Left hindlimb (tissue), 1 donor: ENCODE measurements at regions not wholly inside any gene's neighbourhood (a gene's known extent, or its start where the extent isn't known, plus 50 kb on each side); places are given as distances from the start of the nearest gene placed in this dataset.
"Not testable (repeated sequence)": the region's sequence is repeated elsewhere in the genome, so short reads cannot be mapped to it uniquely, and the experiment has no call there.

Experiments
- DNase-seq: peaks from one replicate; pipeline ENCODE4 v3.0.0-alpha.2; 2018

DNA sequence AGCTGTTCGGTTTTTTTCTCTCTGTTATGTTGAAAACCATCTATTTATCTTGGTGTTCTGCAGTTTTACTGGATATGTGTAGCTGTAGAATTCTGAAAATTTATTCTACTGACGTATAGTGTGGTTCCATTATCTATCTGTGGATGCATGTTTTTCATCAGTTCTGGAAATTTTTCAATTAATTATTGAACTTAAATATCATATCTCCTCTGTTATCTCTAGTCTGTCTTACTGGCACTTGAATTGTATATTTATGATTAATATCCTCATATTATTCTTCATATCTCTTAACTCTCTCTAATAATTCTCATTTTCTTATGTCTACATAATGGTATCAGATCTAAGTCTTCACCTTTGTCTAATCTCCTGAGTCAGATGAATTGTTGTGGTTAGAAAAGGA is 501.7 kb downstream of the STK39 start:
- no peak for DNase-seq

DNA sequence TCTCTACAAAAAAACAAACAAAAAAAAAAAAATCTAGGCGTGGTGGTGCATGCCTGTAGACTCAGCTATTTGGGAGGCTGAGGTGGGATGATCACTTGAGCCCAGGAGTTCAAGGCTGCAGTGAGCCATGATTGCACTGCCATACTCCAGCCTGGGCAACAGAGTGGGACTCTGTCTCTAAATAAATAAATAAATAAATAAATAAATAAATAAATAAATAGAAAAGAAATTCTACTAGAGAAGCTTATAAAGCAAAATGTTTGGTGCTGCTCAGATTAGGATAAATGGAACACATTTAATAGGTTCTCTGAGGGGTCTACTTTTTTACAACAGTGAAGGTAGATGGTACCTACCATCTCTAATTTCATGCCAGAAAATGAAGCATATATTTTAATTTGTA is 507.5 kb downstream of the STK39 start:
- DNase-seq = not testable (repeated sequence)

- no peak for DNase-seq
Measured at GRCh38 chr2:167733747-167734146, 513.6 kb downstream of the STK39 start.

DNA sequence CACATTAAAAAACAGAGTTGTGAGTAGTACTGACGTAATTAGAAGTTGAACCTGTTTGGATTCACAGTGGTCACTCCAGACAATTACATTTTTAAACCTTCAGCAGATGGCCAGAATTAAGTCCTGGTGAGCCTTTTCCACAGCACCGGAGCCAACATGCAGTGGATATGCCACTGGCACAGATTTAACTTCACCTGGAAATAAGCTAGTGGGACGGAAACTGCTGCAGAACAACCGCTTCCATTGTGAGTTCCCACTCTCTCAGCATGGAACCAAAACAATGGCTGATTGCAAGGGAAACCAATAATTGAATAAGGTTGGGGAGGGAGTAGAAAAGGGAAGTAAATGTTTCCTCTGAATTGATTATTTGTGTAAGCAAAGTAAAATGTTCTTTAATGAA is 515.1 kb downstream of the STK39 start:
- DNase-seq = no peak

- DNase-seq = no peak
Measured at GRCh38 chr2:167729911-167730310, 517.5 kb downstream of the STK39 start.

- no peak for DNase-seq
Measured at GRCh38 chr2:167726788-167727187, 520.6 kb downstream of the STK39 start.

DNA sequence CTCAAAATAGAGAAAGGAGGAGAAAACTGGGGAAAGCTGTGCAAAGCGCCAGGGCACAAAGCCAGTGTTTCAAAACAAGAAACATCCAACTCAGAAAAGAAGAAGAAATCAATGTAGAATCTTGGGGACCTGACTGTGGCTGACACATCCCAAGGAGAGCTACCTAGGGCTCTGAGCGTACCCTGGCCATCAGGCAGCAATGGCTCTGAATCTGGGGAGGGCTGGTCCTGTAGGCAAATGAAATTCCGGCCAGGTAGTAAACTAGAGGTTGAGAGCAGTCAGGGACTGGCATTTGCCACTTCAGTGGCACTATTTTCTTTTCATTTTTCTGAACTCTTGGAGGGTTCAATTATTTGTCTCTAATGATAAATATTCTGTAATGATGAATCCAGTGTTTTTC is 525.8 kb downstream of the STK39 start:
- DNase-seq = no peak

DNA sequence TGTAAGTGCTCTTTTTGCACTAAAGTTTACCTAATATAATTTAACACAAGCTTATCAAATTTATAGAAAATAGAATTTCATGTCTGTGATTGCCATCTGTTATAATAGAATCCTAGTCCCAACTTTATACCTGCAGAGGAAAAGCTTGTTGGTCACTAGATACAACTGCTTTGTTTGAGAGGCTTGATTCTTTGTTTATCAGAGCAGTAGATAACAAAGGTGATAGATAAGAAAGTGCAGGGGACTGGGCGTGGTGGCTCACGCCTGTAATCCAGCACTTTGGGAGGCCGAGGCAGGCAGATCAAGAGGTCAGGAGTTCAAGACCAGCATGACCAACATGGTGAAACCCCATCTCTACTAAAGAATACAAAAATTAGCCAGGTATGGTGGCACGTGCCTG is 528.0 kb downstream of the STK39 start:
- no peak for DNase-seq

DNA sequence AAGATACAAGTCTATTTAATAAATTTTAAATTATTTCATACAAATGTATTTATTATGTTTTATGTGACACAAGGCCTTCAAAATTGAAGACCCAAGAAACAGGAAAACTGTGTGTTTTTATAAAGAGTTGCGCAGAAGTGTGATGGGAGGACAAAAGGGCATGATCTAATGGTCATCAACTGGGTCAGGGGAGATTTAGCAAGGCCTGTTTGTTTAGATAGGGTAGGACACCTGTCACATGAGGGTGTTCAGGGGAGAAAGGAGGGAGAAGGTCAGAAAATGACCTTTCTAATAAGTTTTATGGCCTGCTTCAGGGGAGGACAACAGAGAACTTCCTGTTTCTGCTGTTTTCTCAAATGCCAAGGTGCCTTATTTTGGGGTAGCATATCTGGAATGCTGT is 528.8 kb downstream of the STK39 start:
- DNase-seq = no peak

- no peak for DNase-seq
Measured at GRCh38 chr2:167715932-167716331, 531.5 kb downstream of the STK39 start.

- not testable (repeated sequence) for DNase-seq
Measured at GRCh38 chr2:167715498-167715897, 531.9 kb downstream of the STK39 start.

DNA sequence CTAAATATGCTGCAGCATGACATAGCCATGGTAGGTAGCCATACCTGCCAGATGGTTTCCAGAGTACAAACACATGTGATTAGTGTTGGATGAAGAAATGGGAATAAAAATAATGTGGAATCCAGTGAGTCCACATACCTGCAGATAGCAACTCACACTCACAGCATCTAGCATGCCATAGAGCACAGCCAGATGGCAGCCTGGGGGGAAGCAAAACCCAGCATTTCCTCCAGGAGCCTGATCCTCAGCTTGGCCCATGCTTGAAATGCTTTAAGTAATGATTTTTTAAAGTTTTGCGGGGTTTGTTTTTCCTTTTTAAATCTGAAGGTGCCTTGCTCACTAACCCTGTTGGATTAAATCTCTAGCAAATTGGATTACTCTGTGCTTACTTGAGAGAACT is 535.1 kb downstream of the STK39 start:
- DNase-seq = no peak

GRCh38 chr2:167708998-167709397 is 538.4 kb downstream of the STK39 start:
- DNase-seq = no peak

- no peak for DNase-seq
Measured at GRCh38 chr2:167706800-167707199, 540.6 kb downstream of the STK39 start.

DNA sequence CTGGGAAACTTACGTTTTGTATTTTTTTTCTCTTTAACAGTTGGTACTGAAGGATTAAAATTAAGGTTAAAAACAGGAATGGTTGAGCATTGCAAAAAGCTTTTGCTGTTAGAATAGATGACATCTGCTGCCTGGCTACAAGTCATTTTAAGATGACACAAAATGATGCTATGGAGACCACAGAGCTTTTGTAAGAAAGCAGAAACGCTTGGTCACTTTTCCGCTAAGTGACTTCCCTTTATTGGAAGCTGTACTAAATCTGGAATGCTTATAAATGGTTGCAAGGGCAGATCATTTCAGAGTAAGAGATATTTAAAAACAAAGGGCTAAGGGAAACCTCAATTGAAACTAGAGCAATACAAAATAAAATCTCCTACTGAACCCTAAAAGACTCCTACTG is 544.0 kb downstream of the STK39 start:
- no peak for DNase-seq

DNA sequence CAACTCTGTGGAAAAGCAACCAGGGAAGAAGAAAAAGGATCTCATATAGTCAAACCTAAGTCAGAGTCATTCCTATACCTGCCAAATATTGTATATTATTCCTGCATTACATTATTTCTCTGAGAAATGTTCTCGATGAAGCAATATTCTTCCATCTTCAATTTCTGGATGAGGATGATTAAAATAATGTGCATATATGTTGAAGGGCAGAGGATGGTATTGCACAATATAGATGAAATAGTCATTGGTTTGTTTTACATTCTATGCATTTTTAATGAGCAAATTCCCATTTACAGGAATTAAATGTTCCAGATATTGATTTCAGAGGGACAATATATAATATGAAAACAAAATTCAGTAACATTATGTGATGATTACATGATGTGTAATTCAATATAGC is 545.2 kb downstream of the STK39 start:
- no peak for DNase-seq

- DNase-seq = no peak
Measured at GRCh38 chr2:167701651-167702050, 545.7 kb downstream of the STK39 start.

GRCh38 chr2:167697948-167698347 is 549.4 kb downstream of the STK39 start:
- DNase-seq = no peak

DNA sequence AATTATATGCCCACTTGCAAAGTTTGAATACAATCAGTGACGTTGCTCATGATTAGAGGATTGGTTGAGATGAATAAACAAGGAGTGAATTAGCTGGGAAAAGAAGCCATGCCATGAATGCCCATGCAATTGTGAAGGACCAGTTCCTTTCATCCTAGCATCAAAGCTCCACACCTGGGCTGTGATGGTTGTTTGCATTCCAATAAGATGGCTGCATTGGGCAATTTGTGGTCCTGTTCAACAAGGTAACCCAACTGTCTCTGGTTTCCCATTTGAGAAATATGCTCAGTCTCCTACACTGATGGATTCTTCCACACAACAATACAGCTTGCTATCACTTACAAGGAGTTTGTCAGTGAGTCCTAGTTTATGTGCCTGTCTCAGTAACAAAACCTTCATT is 550.2 kb downstream of the STK39 start:
- no peak for DNase-seq

GRCh38 chr2:167692936-167693335 is 554.5 kb downstream of the STK39 start:
- DNase-seq = no peak

DNA sequence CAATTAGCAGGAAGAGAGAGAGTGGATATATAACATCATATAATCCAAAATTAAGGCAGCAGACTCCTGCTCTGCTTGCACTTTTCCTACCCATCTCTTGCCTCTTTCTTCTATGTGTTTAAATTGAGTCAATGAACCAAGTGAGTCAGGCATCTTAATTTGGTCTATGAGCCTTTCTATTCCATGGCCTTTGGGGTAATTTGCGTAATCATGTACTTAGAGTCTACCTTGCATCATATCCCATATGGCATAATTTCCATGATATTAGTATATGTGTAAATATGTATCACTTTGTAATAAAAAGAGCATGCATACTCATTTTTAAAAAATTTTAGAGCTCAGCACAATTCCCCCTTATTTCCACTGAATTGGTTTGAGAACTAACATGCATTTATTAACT is 555.2 kb downstream of the STK39 start:
- DNase-seq = no peak

DNA sequence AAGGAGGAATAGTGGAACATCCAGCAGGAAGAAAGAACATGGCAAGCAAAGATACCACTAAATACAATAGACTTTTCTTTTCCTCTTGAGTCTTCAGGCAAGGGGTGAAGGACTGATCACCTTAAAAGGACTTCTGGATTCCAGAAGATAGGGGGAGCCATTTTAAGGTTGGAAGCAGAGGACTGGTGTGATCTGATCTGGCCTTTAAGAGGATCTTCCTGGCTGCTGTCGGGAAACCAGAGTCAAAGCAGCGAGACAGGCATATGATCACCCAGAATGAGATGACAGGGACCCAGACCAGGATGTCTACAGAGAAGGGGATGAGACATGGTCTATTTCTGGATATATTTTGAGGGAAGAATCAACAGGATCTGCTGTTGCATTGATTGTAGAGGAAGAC is 558.0 kb downstream of the STK39 start:
- DNase-seq = no peak

GRCh38 chr2:167686691-167687090 is 560.7 kb downstream of the STK39 start:
- DNase-seq = no peak

DNA sequence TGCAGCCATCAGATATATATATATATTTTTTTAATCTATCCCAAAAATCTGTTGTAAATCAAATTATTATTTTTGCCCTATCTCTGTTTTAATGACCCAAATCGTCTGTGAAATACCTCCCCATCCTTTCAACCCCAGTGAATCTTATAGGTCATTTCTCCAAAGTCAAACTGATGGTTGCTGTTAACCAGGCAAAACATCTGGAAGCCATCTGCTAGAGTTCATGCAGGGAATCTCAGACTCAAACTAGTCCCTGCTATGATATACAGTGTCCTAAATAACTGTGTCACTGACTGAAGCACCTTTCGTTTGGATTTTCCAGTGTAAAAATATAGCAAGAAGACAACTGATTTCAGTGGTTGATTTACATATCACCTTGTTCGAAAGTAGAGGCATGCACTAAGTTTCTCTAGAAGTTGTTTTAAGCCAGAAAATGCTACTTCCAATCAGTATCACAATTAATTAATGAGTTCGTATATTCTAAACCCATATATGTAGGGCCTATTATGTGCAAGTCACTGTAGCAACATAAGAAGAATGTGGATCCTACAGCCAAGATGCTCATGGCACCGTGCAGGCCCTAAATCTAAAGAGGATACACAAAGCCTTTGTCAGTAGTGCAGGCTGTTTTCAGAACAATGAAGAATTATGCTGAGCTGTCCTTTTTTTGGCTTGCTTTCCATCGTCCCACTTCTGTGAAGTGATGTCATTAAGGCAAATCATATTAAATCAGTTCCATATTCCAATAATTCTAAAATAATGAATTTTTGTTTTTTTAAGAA is 566.0 kb downstream of the STK39 start:
- no peak for DNase-seq

DNA sequence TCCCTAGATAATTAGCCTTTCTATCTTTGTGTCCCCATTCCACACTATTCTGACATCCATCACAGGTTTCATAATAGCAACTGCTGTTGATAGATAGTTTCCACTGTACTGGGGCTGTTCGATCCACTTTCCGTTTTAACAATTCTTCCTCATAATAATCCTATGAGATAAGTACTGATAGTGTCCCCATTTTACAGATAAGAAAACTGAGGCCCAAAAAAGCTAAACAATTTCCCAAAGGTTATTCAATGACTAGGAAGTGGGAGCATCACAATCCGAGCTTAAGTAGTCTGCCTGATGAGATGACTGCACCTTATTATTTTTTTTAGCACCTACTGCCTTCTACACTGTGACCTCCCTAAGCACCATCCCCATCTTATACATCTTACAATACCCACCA is 569.2 kb downstream of the STK39 start:
- DNase-seq = no peak
